Omental fat pad (tissue), 3 donors: ENCODE measurements at regions not wholly inside any gene's neighbourhood (a gene's known extent, or its start where the extent isn't known, plus 50 kb on each side); places are given as distances from the start of the nearest gene placed in this dataset.
"Not testable (repeated sequence)": the region's sequence is repeated elsewhere in the genome, so short reads cannot be mapped to it uniquely, and the experiment has no call there.

ENCODE experiments used
- ATAC-seq: fragments of 150-250 bp; one replicate; pipeline ENCODE4 v1.9.1; 2016; ENCODE audit warnings: mild to moderate bottlenecking, moderate library complexity; ENCODE audit not compliant: low FRiP score
- DNase-seq: peaks from one replicate; pipeline ENCODE4 v3.0.0-alpha.2; 2019; ENCODE audit warnings: low spot score
- CTCF ChIP-seq, 3 donors: fragments of 450-650 bp; IDR thresholded peaks; one replicate each; pipeline ENCODE4 v1.5.1; 2016 to 2017; ENCODE audit warnings: antibody characterized with exemption in 3 of 3, mild to moderate bottlenecking in 3 of 3, moderate library complexity in 2 of 3

- no peak for ATAC-seq
- DNase-seq = no peak
- TF ChIP-seq CTCF (IDR thresholded peaks at IDR 0.05) = no peak
Measured at GRCh38 chr7:13803134-13803533, 186.3 kb downstream of the ETV1 start.

- not testable (repeated sequence) for ATAC-seq, DNase-seq
Measured at GRCh38 chr7:13806089-13806867, 183.2 kb downstream of the ETV1 start.

- not testable (repeated sequence) for ATAC-seq, DNase-seq
Measured at GRCh38 chr7:13817230-13817629, 172.2 kb downstream of the ETV1 start.

DNA sequence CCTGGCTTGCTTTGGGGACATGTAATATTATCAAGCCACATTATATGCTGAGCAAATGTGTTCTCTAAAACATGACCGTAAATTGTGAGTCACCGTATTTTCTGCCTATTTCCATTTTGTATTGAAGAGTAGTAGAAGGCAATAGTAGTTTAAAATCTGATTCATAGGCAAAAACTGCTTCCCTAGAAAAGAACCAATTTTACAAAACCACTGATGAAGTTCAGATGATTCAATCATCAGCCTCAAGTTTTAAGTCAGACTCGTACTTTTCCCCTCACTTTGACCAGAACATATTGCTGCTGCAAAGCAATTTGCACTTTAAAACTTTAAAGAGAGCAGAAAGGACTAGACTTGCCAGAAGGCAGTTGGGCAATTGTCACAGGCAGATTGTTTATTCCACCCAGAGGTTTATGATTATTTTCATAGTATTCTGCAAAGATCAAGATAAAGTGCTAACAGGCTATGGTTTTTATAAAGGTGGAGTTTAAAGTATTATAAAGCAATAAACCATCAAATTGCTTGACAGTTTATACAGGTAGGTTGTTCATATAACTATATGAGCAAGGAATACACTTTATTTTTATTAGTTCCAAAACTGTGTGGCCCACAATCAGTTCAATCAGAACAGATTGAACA is 168.2 kb downstream of the ETV1 start:
- TF ChIP-seq CTCF (IDR thresholded peaks at IDR 0.05) = no peak
- ATAC-seq (no peak), DNase-seq (no peak)

GRCh38 chr7:13822678-13823077 is 166.8 kb downstream of the ETV1 start:
- no peak for DNase-seq
- TF ChIP-seq CTCF (IDR thresholded peaks at IDR 0.05) = no peak
- ATAC-seq = no peak

GRCh38 chr7:13826752-13827151 is 162.7 kb downstream of the ETV1 start:
- ATAC-seq = no peak
- no peak for DNase-seq
- no peak for TF ChIP-seq CTCF (IDR thresholded peaks at IDR 0.05)

DNA sequence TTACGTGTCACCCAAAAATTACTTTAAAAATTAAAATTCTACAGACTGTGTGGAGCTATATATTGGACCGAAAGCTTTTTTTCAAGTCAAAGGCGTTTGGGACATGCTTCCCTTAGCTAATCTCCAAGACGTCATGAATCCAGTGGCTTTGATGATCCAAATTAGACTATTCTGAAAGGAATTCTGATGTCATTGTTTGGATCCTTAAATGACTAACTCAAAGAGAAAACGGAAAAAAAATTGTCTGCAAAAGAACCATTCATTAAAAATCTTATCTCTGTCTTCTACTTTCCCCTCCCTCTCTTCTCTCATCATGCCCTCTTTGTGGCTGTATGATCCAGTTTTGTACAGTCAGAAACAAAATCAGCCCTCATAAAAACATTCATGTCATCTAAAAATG is 161.8 kb downstream of the ETV1 start:
- ATAC-seq (no peak), DNase-seq (no peak)
- TF ChIP-seq CTCF (IDR thresholded peaks at IDR 0.05) = no peak

DNA sequence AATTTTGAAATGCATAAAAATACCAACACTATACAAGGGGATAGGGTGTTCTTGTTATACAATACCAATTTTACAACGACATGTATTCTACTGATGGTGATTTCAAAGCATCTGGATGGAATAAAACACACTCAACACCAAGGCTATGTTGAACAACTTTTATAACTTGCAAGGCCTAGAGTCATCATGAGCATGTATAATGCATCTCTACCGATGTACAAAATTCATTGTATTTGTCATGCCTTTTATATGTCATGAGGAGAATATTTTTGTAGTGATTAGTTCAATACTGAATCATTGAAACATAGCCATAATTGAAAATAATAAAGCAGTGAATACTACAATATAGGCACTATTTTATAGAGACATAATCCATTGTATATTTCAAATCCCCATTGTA is 160.2 kb downstream of the ETV1 start:
- ATAC-seq (no peak), DNase-seq (no peak)
- TF ChIP-seq CTCF (IDR thresholded peaks at IDR 0.05) = no peak
